Spleen (tissue), 11 donors: ENCODE measurements at regions not wholly inside any gene's neighbourhood (a gene's known extent, or its start where the extent isn't known, plus 50 kb on each side); places are given as distances from the start of the nearest gene placed in this dataset.

ENCODE experiments used
- DNase-seq: peaks from one replicate; pipeline ENCODE4 v3.0.0-alpha.2; 2020
- H3K27ac ChIP-seq, 8 donors: fragments of 200-600 bp; sonication (generic) in 7 of 8; 1 replicate in 4 of 8; 2 replicates in 4 of 8; pipeline versions ENCODE4 v1.5.0 to v1.8.0; 2016 to 2021; ENCODE audit warnings: inconsistent platforms in 4 of 8, mild to moderate bottlenecking in 4 of 8, moderate library complexity in 1 of 8
- H3K27me3 ChIP-seq, 7 donors: fragments of 200-600 bp; sonication (generic) in 6 of 7; replicated peaks in 1 of 7; 1 replicate in 4 of 7; 2 replicates in 3 of 7; pipeline versions ENCODE4 v1.5.0 to v1.8.0; 2016 to 2021; ENCODE audit warnings: inconsistent platforms in 3 of 7, mild to moderate bottlenecking in 1 of 7
- H3K36me3 ChIP-seq, 6 donors: fragments of 200-600 bp; sonication (generic) in 5 of 6; 1 replicate in 4 of 6; 2 replicates in 2 of 6; pipeline versions ENCODE4 v1.5.0 to v1.8.0; 2016 to 2021; ENCODE audit warnings: inconsistent platforms in 2 of 6
- H3K4me1 ChIP-seq, 6 donors: fragments of 200-600 bp; sonication (generic) in 5 of 6; 1 replicate in 3 of 6; 2 replicates in 3 of 6; pipeline versions ENCODE4 v1.5.0 to v1.8.0; 2016 to 2021; ENCODE audit warnings: inconsistent platforms in 3 of 6
- H3K4me3 ChIP-seq, 8 donors: fragments of 200-600 bp; sonication (generic) in 7 of 8; 1 replicate in 4 of 8; 2 replicates in 4 of 8; pipeline versions ENCODE4 v1.5.0 to v1.8.0; 2016 to 2021; ENCODE audit warnings: inconsistent platforms in 4 of 8, mild to moderate bottlenecking in 4 of 8, moderate library complexity in 2 of 8
- H3K9me3 ChIP-seq, 8 donors: fragments of 200-600 bp; sonication (generic) in 7 of 8; 1 replicate in 4 of 8; 2 replicates in 4 of 8; pipeline versions ENCODE4 v1.5.0 to v1.8.0; 2016 to 2021; ENCODE audit warnings: inconsistent platforms in 4 of 8
- POLR2A ChIP-seq, 3 donors: fragments of 450-650 bp; IDR thresholded peaks; one replicate each; pipeline ENCODE4 v1.5.1; 2017; ENCODE audit warnings: antibody characterized with exemption in 3 of 3, mild to moderate bottlenecking in 1 of 3
- POLR2AphosphoS5 ChIP-seq, 3 donors: sonication (generic); formaldehyde crosslinking; IDR thresholded peaks; one replicate each; pipeline ENCODE4 v1.5.1; 2017; ENCODE audit warnings: antibody characterized with exemption in 3 of 3
- WGBS, 5 donors: extraction: QIAGEN DNeasy Blood & Tissue Kit in 3 of 5; methylation state at CpG; one replicate each; pipeline versions ENCODE4 v1.1.5 to v1.1.7; 2013 to 2018; 5-methylcytosine and 5-hydroxymethylcytosine counted together
- intact Hi-C: fragments of 100-400 bp; cut with DNase I; formaldehyde crosslinking; loops from one replicate; pipeline ENCODE4 v1.15.0; 2023; ENCODE audit warnings: low total_unique reads
- TF ChIP-seq, protein P1 (sequence below), 11 experiments: fragments of 200-600 bp in 7 of 11; fragments of 450-650 bp in 4 of 11; sonication (generic) in 4 of 11; IDR thresholded peaks in 8 of 11; conservative IDR thresholded peaks in 3 of 11; 1 replicate in 7 of 11; 2 replicates in 4 of 11; pipeline versions ENCODE4 v1.4.0 to v1.8.0; 2016 to 2021; ENCODE audit warnings: antibody characterized with exemption in 11 of 11, inconsistent platforms in 4 of 11, mild to moderate bottlenecking in 1 of 11
- donor health status: healthy with polysubstance abuse.
- donor health status: DM: no; HTN: no; CAD: no; lungs with moderate emphysema.
- donor health status: DM: no; HTN: no; CAD: no.
- donor health status: Bipolar disorder and iron deficiency.
- donor health status: healthy.
- donor health status: DM: no; HTN: no; CAD: no.
- donor health status: DM: yes; HTN: yes; CAD: no.

DNA sequence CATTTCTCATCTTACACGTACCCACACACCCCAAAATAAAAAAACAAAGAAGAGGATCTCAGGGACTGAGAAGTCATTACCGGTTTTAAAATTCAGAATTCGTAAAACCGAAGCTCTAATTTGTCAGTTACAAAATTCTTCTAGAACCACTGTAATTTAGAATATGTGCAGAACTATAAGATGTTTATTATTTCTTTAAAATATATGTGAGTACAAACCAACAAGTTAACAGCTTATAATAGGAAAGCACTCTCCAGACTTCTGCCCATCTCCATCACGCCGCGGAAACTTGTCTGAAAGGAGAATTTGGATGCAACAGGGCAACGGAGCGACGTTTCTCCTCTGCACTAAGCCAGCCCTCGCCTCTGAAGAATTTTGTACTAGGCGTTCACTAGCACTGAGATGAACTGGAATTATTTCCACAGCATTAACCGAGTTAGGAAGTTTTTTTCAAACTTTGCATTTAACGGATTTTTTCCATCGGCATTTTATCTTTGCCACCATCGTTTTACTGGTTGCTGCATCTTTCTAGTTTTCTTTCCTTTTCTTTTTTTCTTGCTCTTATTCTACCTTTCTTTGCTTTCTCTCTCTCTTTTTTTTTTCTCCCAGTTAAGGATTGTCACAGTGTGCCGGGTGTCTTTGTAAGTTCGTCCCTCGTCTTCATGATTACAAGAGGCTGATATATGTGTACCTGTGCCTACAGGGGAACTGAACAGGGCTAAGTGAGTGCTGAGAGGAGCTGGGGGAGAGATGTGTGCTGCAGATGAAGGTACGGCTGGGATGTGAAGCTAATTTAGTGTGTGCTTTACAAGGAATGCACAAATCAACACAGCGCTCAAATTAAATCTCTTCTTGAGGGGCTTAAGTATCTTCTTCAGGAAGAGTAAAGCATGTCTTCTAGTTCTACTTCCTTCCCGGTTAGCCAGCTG is 295.9 kb upstream of the NFE2L3 start:
- intact Hi-C loops = loop anchor here (10.0 kb wide), 2 partner anchors 601 to 1329 kb away; partner anchors contain the start of gene HOXA11
- 23 to 31% (median 28%) methylated on average over 22 of the region's 22 CpGs for WGBS, 5 donors

DNA sequence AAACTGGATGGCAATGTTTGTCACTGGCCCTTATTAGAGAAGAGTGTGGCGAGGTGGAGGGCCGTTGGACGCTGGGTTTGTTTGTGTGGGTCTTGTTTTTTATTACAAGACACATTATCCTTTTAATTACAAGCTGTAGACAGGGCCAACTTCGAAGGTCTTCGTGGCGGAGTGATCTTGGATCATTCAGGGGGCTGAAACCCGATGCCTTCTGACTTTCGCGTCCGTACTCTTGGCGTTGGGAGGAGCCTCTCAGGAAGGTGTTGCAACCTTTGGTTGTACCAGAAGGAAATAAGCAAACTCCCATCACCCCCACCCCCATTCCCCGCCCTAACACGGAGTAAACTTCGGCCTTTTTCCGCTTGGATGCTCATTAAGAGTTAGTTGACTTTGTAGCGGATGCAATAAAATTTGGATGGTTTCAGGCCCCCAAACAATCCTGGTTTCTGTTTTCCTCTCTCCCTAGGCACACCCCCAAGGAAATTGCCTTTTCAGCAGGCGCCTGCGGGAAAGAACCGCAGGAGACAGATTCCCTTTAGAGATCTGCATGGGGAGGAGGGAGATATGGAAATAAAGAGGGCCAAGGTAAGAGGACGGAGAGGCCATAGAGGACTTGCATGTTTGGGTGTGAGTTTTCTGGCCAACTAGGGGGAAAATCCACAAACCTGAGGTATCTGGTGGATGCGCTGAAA is 294.5 kb upstream of the NFE2L3 start:
- no peaks in the 10 kb centered on the region for H3K36me3 ChIP-seq
- H3K27ac ChIP-seq = peak overlapping the region in 3 of 8 donors; percentile 48 to 57 (median 52)
- intact Hi-C loops = loop anchor here (10.0 kb wide), 2 partner anchors 603 to 1327 kb away; partner anchors contain the start of gene HOXA11
- H3K4me1 ChIP-seq = peaks cover 4 to 58% (median 25%) of the 10 kb centered on the region in 6 donors
- H3K9me3 ChIP-seq = peaks cover 0 to 72% (median 3%) of the 10 kb centered on the region in 8 donors
- peaks cover 13 to 100% (median 100%) of the 10 kb centered on the region in 7 donors for H3K27me3 ChIP-seq
- peak overlapping the region in 7 of 8 donors; percentile 5 to 65 (median 27) for H3K4me3 ChIP-seq
- DNase-seq = no peak
- TF ChIP-seq, protein P1, sequence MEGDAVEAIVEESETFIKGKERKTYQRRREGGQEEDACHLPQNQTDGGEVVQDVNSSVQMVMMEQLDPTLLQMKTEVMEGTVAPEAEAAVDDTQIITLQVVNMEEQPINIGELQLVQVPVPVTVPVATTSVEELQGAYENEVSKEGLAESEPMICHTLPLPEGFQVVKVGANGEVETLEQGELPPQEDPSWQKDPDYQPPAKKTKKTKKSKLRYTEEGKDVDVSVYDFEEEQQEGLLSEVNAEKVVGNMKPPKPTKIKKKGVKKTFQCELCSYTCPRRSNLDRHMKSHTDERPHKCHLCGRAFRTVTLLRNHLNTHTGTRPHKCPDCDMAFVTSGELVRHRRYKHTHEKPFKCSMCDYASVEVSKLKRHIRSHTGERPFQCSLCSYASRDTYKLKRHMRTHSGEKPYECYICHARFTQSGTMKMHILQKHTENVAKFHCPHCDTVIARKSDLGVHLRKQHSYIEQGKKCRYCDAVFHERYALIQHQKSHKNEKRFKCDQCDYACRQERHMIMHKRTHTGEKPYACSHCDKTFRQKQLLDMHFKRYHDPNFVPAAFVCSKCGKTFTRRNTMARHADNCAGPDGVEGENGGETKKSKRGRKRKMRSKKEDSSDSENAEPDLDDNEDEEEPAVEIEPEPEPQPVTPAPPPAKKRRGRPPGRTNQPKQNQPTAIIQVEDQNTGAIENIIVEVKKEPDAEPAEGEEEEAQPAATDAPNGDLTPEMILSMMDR (IDR thresholded peaks at IDR 0.05 in 8 of 11, conservative IDR thresholded peaks at IDR 0.05 in 3 of 11) = no peak
- TF ChIP-seq POLR2AphosphoS5 (IDR thresholded peaks at IDR 0.05) (no peak), POLR2A (IDR thresholded peaks at IDR 0.05) (no peak)
- WGBS, 5 donors = 8 to 13% (median 12%) methylated on average over 21 of the region's 21 CpGs

More for the DNA sequence above, 295.9 kb upstream of the NFE2L3 start:
- peaks cover 15 to 100% (median 100%) of the 10 kb centered on the region in 7 donors for H3K27me3 ChIP-seq
- no peak for DNase-seq
- TF ChIP-seq POLR2AphosphoS5 (IDR thresholded peaks at IDR 0.05) = no peak
- TF ChIP-seq POLR2A (IDR thresholded peaks at IDR 0.05) = no peak
- H3K9me3 ChIP-seq = peaks cover 0 to 60% (median 0%) of the 10 kb centered on the region in 8 donors
- peak overlapping the region in 3 of 8 donors; percentile 48 to 57 (median 52) for H3K27ac ChIP-seq
- H3K4me1 ChIP-seq = peaks cover 12 to 67% (median 31%) of the 10 kb centered on the region in 6 donors
- peak overlapping the region in 5 of 8 donors; percentile 7 to 65 (median 28) for H3K4me3 ChIP-seq
- H3K36me3 ChIP-seq = no peaks in the 10 kb centered on the region

DNA sequence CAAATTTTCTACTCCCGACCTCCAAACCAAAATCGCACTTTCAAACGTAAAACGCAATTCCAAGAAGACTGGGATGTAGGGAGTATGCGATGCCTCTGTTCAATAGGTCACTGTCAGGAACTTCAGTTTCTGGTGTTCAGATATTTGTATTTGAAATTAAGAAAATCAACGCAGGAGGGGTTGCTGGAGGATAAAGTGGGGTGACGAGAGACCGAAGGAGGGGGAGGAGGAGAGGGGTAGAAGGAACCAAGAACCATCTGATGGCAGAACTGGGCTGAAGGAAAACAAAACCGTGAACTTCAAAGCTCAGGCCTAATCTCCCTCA is 293.8 kb upstream of the NFE2L3 start:
- 12 to 27% (median 22%) methylated on average over 9 of the region's 9 CpGs for WGBS, 5 donors
- intact Hi-C loops = loop anchor here (10.0 kb wide), 2 partner anchors 603 to 1327 kb away; partner anchors contain the start of gene HOXA11
- peaks cover 0 to 78% (median 8%) of the 10 kb centered on the region in 8 donors for H3K9me3 ChIP-seq
- no peaks in the 10 kb centered on the region for H3K36me3 ChIP-seq
- no peak for DNase-seq
- H3K4me1 ChIP-seq = peaks cover 4 to 58% (median 25%) of the 10 kb centered on the region in 6 donors
- no peak overlapping the region for H3K27ac ChIP-seq
- no peak overlapping the region for H3K4me3 ChIP-seq
- TF ChIP-seq POLR2A (IDR thresholded peaks at IDR 0.05) (no peak), POLR2AphosphoS5 (IDR thresholded peaks at IDR 0.05) (no peak)
- TF ChIP-seq, protein P1 (IDR thresholded peaks at IDR 0.05 in 8 of 11, conservative IDR thresholded peaks at IDR 0.05 in 3 of 11) = no peak
- peaks cover 12 to 100% (median 100%) of the 10 kb centered on the region in 7 donors for H3K27me3 ChIP-seq

DNA sequence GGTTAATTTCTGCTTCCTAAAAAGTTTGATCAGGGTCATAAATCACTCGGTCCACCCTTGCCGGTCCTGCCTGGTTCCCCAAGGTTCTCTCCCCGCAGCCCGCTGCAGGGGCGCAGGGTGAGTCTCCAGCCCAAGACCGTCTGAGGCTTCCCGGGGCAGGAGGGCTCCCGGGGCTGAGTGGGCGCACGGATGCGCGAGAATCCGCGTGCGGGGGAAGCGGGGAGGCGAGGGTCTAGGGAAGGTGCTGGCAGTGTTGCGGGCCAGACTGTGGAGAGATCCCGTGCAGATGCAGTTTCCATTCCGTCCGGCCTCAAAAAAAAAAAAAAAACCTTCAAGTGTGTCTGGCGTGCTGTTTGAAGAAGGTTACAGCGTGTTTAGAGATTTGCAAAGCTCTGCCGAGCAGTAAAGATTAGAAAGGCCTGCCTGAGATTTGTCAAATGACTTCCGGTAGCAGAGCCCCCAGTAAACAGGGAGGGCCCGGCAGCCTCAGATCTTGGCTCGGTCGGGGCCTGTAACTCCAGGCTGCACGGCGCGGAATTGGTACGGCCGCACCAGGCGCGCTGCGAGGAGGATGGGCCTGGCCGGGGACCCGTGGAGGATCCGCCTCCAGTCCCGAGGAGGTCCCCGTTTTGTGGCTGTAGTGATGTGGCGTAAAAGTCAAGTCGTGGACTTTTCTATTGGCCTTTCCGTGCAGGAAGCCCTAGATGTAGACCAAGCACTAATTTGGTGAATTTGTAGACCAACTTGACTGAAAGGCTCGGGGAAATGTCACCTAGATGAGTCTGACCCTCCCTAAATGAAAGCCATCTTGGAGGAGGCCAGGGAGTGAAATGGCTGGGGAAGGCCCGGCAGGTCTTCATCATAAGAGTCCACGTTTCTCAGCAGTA is 293.2 kb upstream of the NFE2L3 start:
- Histone ChIP-seq H3K9me3 (peaks cover 0 to 84% (median 9%) of the 10 kb centered on the region in 8 donors), H3K4me3 (no peak overlapping the region), H3K27ac (no peak overlapping the region), H3K27me3 (peaks cover 12 to 100% (median 100%) of the 10 kb centered on the region in 7 donors), H3K4me1 (peaks cover 4 to 56% (median 25%) of the 10 kb centered on the region in 6 donors), H3K36me3 (no peaks in the 10 kb centered on the region)
- 12 to 27% (median 19%) methylated on average over 47 of the region's 47 CpGs for WGBS, 5 donors
- TF ChIP-seq, protein P1 (IDR thresholded peaks at IDR 0.05 in 8 of 11, conservative IDR thresholded peaks at IDR 0.05 in 3 of 11) = no peak
- peak in 1 of 3 donors; percentile 18 for TF ChIP-seq POLR2AphosphoS5 (IDR thresholded peaks at IDR 0.05)
- no peak for DNase-seq
- intact Hi-C loops = loop anchor here (10.0 kb wide), 2 partner anchors 604 to 1326 kb away; partner anchors contain the start of gene HOXA11
